Inflammatory macrophage (primary cell): ENCODE measurements at regions not wholly inside any gene's neighbourhood (a gene's known extent, or its start where the extent isn't known, plus 50 kb on each side); places are given as distances from the start of the nearest gene placed in this dataset.
"Not testable (repeated sequence)": the region's sequence is repeated elsewhere in the genome, so short reads cannot be mapped to it uniquely, and the experiment has no call there.

ENCODE experiments used
- DNase-seq, 2 donors: peaks; one replicate each; pipeline ENCODE4 v3.0.0-alpha.2; 2020 to 2022

DNA sequence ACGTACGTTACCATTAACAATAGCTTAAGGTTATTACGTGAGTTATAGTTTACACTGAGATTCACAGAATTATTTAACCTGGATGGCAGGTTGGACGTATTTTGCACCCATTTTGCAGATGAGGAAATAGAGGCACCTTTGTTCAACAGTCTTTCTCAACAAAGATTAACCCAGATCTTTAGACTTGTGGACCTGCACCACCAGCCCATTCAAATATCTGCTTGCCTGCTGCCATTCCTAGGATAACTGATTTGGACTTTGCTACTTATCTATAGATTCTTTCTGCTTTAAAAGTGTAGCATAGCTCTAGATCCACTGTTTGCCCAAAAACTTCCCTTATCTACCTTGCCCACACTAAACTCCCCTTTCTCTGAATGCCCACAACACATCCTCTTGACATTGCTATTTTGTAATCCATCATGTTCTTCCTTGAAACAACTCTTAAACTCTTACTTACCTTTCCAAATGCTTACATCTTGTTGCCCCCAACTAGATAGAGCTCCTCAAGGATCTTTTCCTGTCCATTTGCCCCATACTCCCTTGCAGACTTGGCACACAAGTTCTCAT lies 56.4 kb upstream of the TNFAIP3 start:
- no peak for DNase-seq

- peak; percentile 86 to 89 for DNase-seq
Observed at GRCh38 chr6:137811121-137811915, 55.7 kb upstream of the TNFAIP3 start.

- DNase-seq: peak; percentile 66 to 88
Observed at GRCh38 chr6:137811916-137812553, 55.0 kb upstream of the TNFAIP3 start.

- DNase-seq: no peak
Observed at GRCh38 chr6:137813308-137813970, 53.6 kb upstream of the TNFAIP3 start.

DNA sequence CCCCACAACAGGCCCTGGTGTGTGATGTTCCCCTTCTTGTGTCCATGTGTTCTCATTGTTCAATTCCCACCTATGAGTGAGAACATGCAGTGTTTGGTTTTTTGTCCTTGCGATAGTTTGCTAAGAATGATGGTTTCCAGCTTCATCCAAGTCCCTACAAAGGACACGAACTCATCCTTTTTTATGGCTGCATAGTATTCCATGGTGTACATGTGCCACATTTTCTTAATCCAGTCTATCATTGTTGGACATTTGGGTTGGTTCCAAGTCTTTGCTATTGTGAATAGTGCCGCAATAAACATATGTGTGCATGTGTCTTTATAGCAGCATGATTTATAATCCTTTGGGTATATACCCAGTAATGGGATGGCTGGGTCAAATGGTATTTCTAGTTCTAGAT lies 53.0 kb upstream of the TNFAIP3 start:
- DNase-seq: not testable (repeated sequence)

DNA sequence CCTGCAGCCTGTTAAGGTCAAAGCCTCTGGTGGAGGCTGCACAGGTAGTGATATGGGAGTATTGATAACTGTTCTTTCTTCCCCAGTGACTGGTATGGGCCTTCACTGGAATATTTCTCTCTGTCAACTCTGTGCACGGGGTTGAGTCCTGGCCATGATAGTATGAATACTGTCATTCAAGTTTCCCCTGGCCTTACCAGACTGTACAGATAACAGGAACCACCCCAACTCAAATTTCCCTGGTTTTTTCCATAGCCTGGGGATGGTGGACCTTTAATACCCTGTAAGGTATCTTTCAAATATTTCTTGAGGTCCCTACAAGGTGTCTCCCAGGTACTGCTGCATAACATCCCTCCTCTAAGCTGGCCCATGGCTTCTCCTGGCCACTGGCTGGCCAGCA lies 51.4 kb upstream of the TNFAIP3 start:
- no peak for DNase-seq

DNA sequence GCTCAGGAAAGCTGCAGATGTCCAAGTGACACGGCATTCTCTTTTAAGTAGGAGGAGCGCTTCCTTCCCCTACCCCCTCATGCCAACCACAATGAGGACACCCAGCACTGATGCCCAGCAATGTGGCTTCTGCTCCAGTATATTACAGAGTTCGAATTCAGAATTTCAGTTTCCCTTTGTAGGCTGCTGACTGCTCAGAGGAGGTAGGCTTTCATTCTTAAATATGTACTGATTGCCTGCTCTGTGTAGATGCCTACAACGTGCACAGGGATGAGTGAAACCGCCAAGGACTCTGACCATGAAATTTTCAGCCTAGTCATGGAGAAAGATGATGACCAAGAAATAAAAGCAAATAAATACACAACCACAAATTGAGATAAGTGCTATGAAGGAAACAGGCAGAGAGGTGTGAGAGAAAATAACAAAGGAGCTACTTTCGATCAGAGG lies 50.9 kb upstream of the TNFAIP3 start:
- peak; percentile 80 to 86 for DNase-seq

GRCh38 chr6:137816688-137817618 lies 50.1 kb upstream of the TNFAIP3 start:
- no peak for DNase-seq
